ENCODE measurements at regions not wholly inside any gene's neighbourhood (a gene's known extent, or its start where the extent isn't known, plus 50 kb on each side); places are given as distances from the start of the nearest gene placed in this dataset.

DNA sequence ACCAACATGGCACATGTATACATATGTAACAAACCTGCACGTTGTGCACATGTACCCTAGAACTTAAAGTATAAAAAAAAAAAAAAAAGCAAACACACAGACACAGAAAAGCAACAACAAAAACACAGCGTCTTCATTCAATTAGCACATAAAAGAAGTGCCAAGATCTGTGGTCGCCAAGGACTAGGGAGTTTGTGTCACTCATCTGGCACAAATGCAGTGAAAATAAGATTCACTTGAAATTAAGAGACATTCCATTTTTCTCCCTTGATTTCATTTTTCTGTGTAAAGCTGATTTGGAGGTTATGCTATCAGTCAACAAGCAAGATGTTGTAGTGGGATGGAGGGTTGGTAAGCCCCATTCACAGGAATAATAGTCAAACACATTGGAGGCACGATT lies 115.3 kb downstream of the FAT4 start:
- H3K4me3 ChIP-seq (ENCODE audit: low read depth, low read length) = no peak overlapping the region
- TF ChIP-seq, protein P1, sequence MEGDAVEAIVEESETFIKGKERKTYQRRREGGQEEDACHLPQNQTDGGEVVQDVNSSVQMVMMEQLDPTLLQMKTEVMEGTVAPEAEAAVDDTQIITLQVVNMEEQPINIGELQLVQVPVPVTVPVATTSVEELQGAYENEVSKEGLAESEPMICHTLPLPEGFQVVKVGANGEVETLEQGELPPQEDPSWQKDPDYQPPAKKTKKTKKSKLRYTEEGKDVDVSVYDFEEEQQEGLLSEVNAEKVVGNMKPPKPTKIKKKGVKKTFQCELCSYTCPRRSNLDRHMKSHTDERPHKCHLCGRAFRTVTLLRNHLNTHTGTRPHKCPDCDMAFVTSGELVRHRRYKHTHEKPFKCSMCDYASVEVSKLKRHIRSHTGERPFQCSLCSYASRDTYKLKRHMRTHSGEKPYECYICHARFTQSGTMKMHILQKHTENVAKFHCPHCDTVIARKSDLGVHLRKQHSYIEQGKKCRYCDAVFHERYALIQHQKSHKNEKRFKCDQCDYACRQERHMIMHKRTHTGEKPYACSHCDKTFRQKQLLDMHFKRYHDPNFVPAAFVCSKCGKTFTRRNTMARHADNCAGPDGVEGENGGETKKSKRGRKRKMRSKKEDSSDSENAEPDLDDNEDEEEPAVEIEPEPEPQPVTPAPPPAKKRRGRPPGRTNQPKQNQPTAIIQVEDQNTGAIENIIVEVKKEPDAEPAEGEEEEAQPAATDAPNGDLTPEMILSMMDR (IDR thresholded peaks at IDR 0.05; ENCODE audit: borderline replicate concordance, insufficient read depth, low read depth, low read length) = no peak

DNA sequence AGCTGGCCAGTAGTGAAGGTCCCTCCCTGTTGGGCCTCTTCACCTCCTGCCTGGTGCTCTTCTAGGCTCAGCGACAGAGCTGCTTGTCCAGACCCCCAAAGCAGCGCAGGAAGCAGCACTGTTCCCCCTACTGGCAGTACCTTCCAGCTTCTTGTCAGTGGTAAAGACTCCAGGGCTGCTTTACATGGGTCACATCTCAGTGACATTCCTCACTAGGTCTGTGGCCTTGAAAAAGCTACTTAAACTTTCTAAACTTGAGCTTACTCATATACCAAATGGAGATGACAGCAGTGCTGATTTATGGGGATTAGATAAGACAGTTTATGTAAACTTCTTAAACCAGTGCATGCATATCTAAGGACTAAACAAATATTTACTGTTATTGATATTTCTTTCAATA lies 117.3 kb downstream of the FAT4 start:
- TF ChIP-seq, protein P1 (IDR thresholded peaks at IDR 0.05; ENCODE audit: borderline replicate concordance, insufficient read depth, low read depth, low read length) = no peak
- H3K4me3 ChIP-seq (ENCODE audit: low read depth, low read length) = no peak overlapping the region

DNA sequence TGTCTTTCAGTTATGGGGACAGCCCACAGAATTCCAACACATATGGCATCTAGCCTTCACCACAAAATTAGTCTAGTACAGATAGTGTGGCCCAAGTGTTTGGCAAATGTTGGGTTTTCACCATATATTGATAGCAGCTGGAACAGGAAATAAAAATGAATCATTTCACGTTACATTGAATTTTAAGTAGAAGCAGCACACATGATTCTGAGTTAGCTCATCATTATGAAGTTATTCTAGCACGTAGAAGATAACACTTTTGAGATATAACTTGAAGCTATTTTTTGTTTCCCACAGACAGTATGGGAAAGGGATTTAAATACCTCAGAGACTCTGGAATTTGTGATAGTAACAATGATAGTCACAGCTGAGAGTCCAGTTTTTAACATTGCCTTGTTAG lies 118.7 kb downstream of the FAT4 start:
- H3K4me3 ChIP-seq (ENCODE audit: low read depth, low read length) = no peak overlapping the region
- TF ChIP-seq, protein P1 (IDR thresholded peaks at IDR 0.05; ENCODE audit: borderline replicate concordance, insufficient read depth, low read depth, low read length) = no peak

DNA sequence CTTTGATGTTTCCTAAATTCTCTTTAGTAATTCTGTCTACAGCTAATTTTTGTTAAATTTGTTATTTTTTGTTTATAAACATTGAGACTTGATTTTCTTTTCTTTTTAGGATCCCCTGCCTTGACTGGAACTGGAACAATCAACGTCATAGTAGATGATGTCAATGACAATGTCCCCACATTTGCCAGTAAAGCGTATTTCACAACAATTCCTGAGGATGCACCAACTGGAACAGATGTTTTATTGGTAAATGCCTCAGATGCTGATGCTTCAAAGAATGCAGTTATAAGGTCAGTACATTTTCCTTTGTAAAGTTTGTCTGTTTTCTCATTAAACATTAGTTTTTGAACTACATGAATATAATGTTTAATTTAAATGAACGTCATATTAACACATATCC lies 119.4 kb downstream of the FAT4 start:
- no peak overlapping the region for H3K4me3 ChIP-seq (ENCODE audit: low read depth, low read length)
- TF ChIP-seq, protein P1 (IDR thresholded peaks at IDR 0.05; ENCODE audit: borderline replicate concordance, insufficient read depth, low read depth, low read length) = no peak

DNA sequence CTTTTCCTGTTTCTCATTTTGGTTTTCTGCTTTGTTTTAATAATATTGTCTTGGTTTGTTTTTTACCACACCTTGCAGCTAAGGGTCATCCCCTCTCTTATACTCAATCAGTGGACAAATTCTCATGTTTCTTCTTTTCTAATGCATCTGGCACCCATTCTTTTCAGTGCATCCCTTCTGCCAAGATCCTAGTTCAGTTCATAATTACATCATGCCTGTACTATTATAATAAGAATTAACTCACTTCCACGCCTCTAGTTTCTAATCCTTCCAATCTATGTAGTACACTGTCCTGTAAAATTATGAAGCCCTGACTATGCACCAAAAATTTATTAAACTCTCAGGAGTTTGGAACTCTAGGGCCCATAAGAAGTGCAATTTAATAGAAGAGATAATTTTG lies 126.1 kb downstream of the FAT4 start:
- no peak overlapping the region for H3K4me3 ChIP-seq (ENCODE audit: low read depth, low read length)
- TF ChIP-seq, protein P1 (IDR thresholded peaks at IDR 0.05; ENCODE audit: borderline replicate concordance, insufficient read depth, low read depth, low read length) = no peak

DNA sequence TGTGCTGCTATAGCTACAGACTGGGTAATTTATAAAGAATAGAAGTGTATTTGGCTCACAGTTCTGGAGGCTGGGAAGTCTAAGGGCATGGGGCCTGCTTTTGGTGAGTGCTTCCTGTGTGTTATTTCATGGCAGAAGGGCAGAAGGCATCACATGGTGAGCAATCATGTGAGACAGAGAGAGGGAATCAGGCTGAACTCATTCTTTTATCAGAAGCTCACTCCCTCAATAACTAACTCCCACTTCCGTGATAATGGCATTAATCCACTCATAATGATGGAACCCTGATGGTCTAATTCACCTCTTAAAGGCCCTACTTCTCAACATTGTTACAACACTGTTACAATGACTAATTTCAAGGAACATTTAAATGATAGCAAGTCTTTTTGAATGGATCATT lies 129.4 kb downstream of the FAT4 start:
- TF ChIP-seq, protein P1 (IDR thresholded peaks at IDR 0.05; ENCODE audit: borderline replicate concordance, insufficient read depth, low read depth, low read length) = no peak
- H3K4me3 ChIP-seq (ENCODE audit: low read depth, low read length) = no peak overlapping the region

DNA sequence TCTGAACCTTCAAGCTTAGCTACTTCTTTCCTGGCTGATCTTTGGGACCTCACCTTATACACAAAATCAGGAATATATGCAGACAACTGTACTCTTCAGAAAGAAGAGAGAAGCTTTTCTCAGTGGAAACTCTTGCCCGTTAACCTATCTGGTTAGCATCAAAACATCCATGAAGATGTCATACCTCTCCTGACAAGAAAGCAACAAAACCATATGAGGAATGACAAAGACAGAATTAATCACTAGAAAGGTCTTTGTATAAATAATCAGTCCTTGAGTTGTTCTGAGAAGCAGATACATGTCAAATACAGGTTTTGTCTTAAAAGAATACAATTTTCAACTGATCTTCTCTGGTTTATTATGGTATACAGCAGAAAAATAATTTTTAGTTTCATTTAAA lies 130.8 kb downstream of the FAT4 start:
- TF ChIP-seq, protein P1 (IDR thresholded peaks at IDR 0.05; ENCODE audit: borderline replicate concordance, insufficient read depth, low read depth, low read length) = no peak
- no peak overlapping the region for H3K4me3 ChIP-seq (ENCODE audit: low read depth, low read length)

All from GM12875 (cell line).